DMS53 treated with DMSO at 0.1 percent for 48 hours (cell line): ENCODE measurements at regions not wholly inside any gene's neighbourhood (a gene's known extent, or its start where the extent isn't known, plus 50 kb on each side); places are given as distances from the start of the nearest gene placed in this dataset.

Experiments used
- DNase-seq: peaks from one replicate; lab custom pipeline; 2025; ENCODE audit not compliant: unreplicated experiment; lab: John Stamatoyannopoulos, UW

GRCh38 chr3:193844472-193844871 lies 251.5 kb downstream of the OPA1 start:
- no peak for DNase-seq

GRCh38 chr3:193845144-193845543 lies 252.1 kb downstream of the OPA1 start:
- no peak for DNase-seq

- no peak for DNase-seq
These were observed 253.6 kb downstream of the OPA1 start for GRCh38 chr3:193846569-193846968.

GRCh38 chr3:193847402-193847801 lies 254.4 kb downstream of the OPA1 start:
- DNase-seq = no peak

- DNase-seq = no peak
These were observed 255.5 kb downstream of the OPA1 start for GRCh38 chr3:193848547-193848946.

GRCh38 chr3:193850084-193850619 lies 257.1 kb downstream of the OPA1 start:
- DNase-seq = no peak

GRCh38 chr3:193851428-193851847 lies 258.4 kb downstream of the OPA1 start:
- DNase-seq = no peak

GRCh38 chr3:193851941-193852674 lies 259.1 kb downstream of the OPA1 start:
- no peak for DNase-seq

- no peak for DNase-seq
These were observed 259.9 kb downstream of the OPA1 start for GRCh38 chr3:193852901-193853300.

- DNase-seq = no peak
These were observed 260.7 kb downstream of the OPA1 start for GRCh38 chr3:193853511-193854219.

- no peak for DNase-seq
These were observed 265.0 kb downstream of the OPA1 start for GRCh38 chr3:193857996-193858395.

- DNase-seq = no peak
These were observed 266.2 kb downstream of the OPA1 start for GRCh38 chr3:193859195-193859594.

- DNase-seq = no peak
These were observed 268.0 kb downstream of the OPA1 start for GRCh38 chr3:193861012-193861411.

GRCh38 chr3:193862843-193863242 lies 269.8 kb downstream of the OPA1 start:
- no peak for DNase-seq

GRCh38 chr3:193863657-193864357 lies 270.8 kb downstream of the OPA1 start:
- no peak for DNase-seq

- no peak for DNase-seq
These were observed 270.6 kb upstream of the HES1 start for GRCh38 chr3:193865339-193865738.

- DNase-seq = no peak
These were observed 270.0 kb upstream of the HES1 start for GRCh38 chr3:193865896-193866480.

- DNase-seq = no peak
These were observed 267.4 kb upstream of the HES1 start for GRCh38 chr3:193868590-193868989.

GRCh38 chr3:193869221-193870201 lies 266.4 kb upstream of the HES1 start:
- no peak for DNase-seq
